ENCODE measurements at regions not wholly inside any gene's neighbourhood (a gene's known extent, or its start where the extent isn't known, plus 50 kb on each side); places are given as distances from the start of the nearest gene placed in this dataset.

DNA sequence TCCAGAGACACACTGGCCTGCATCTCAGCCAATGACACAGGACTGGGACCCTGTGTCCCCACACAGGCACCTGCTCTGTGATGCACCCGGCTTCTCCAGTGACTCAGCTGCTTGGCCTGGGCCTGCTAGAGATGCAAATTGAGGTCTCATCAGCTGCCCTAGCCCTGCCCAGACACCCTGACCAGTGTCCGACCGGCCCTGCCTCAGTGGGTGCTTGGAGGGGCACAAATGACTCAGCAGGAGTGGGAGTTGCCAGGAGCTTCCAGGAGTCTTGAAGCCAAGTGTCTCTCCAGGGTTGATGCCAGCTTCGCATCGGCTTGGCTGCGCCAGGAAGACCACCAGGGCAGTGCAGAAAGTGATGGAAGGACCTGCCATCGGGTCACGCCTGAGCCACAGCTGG lies 148.2 kb downstream of the ICE1 start:
- TF ChIP-seq POLR2AphosphoS5 (IDR thresholded peaks at IDR 0.05) = no peak
- TF ChIP-seq, protein P1, sequence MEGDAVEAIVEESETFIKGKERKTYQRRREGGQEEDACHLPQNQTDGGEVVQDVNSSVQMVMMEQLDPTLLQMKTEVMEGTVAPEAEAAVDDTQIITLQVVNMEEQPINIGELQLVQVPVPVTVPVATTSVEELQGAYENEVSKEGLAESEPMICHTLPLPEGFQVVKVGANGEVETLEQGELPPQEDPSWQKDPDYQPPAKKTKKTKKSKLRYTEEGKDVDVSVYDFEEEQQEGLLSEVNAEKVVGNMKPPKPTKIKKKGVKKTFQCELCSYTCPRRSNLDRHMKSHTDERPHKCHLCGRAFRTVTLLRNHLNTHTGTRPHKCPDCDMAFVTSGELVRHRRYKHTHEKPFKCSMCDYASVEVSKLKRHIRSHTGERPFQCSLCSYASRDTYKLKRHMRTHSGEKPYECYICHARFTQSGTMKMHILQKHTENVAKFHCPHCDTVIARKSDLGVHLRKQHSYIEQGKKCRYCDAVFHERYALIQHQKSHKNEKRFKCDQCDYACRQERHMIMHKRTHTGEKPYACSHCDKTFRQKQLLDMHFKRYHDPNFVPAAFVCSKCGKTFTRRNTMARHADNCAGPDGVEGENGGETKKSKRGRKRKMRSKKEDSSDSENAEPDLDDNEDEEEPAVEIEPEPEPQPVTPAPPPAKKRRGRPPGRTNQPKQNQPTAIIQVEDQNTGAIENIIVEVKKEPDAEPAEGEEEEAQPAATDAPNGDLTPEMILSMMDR (IDR thresholded peaks at IDR 0.05) = no peak
